Kidney capillary endothelial cell (primary cell): ENCODE measurements at regions not wholly inside any gene's neighbourhood (a gene's known extent, or its start where the extent isn't known, plus 50 kb on each side); places are given as distances from the start of the nearest gene placed in this dataset.

Experiments
- DNase-seq: peaks from one replicate; pipeline ENCODE4 v3.0.0-alpha.2; 2018; ENCODE audit warnings: low spot score

DNA sequence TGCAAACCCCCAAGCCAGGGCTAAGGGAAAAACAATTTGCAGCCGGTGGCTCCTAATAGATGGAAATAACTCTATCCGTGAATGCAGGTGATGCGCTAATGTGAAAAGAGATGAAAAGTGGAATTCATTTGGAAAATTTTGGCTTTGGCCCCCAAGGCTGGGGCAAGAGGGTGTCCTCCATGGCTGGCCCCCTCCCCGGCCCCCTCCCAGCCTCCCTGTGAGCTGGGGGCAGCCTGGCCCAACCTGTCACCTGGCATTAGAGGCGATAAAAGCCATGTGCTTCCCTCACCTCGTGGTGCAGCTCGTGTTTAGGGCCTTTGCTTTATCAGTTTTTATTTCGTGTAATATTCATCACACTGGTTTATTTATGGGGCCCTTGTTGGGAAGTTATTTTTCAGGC, 267.2 kb downstream of the ENGASE start:
- DNase-seq = no peak

DNA sequence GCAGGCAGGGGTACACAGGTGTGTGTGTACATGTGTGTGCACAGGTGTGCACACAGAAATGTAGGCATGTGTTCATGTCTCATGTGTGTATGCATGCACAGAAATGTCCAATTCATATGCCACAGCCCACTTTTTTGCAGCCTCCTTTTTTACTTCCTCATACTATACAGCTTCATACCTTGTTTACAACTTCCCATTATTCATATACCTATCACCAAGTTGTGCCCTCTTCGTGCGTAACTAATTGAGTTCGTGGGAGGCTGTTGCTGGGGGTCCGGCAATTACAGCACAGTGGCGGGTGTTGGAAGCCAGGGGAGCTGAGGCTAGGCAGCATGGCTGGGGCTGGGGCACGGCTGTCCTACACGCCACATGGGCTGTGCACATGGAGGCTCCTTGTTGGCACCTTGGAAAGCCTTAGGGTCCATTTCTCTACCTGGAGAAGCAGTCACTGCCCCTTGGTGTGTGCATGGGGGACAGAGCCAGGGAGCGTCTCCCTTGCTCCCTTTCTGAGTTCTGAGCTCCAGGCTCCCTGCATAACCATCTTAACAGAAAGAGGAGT, 266.7 kb downstream of the ENGASE start:
- no peak for DNase-seq

DNA sequence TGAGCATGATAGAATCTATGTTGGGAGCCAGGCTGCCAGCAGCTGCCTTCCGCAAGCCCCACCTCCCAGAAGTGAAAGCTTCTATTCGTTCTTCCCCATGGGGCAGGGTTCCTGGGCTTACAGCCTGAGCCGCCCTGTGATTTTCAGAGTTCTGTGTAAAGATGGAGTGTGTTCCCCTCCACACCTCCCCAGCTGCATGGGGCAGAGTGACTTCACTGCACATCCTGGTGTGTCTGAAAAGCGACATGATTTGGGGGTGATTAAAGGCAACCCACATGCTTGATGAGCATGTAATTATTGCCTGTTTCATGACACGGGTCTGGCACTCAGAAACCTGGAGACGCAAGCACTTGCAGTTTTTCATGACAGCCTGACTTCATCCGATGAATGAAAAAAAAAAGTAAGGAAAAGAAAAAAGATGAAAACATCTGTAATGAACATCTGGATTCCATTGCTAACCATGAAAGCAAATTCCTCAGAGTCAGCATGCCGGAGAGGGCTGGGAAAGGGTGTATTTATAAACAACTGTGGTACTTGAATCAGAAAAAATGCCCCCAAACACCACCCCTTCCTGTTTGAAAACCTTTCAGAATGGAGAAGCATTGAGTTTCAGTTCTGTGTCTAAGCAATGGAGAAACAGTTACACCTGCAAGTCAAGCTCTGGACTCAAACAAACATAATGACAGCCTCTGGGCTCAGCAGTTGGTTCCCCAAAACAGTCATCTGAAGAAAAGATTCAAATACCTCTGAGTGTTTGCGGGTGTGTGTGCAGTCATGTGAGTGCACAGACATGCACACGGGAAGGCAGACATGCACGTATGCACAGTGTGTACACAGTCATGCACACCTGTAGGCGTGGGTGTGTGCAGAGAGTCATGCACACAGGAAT, 266.0 kb downstream of the ENGASE start:
- no peak for DNase-seq

DNA sequence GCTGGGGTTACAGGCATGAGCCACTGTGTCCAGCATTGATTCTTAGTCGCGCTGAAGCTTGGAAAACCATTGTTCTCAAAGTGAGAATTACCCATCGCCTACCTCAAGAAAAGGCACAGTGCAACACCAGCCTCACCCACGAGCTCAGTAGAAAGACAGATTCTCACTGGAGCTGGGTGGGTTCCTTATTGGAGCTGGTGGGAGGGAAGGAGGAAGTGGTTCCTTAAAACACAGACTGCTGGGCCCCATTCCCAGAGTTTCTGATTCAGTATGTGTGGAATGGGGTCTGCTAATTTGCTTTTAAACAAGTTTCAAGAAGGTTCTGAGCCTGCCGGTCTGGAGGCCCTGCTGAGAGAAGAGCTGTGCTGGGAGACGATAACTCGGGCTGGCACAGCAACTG, 264.7 kb downstream of the ENGASE start:
- no peak for DNase-seq

DNA sequence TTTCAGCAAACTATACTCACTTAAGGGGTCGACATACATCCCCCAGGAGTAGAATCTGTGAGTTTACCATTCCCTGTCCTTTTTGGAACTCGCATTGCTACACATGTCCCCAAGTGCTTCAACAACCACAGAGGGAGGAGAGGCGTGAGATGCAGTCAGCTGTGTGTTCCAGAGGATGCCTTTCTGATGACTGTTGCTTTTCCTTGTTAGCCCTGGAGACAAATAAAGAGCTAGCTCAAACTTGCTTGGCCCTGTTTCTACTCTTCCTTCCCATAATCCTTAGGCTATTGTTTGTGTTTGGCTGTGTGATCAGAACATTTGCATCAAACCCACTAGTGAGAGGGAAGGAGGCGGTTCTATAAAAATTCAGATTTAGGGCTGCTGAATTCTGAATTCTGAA, 264.0 kb downstream of the ENGASE start:
- no peak for DNase-seq

DNA sequence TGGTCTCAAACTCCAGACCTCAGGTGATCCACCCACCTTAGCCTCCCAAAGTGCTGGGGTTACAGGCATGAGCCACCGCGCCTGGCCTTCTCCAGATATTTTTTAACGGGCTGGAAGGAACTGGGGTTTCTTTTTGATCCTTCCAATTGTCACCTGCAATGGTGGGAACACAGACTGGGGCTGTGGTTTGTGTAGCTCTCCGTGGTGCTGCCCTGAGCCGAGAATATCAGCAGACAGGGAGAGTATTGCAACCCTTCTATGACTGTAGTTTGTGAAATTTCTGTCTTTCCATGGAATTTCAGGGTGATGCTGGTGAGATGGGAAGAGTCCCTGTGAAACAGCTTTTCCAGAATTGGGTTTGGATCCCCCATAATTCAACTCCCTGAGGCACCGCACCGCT, 263.5 kb downstream of the ENGASE start:
- DNase-seq = no peak

DNA sequence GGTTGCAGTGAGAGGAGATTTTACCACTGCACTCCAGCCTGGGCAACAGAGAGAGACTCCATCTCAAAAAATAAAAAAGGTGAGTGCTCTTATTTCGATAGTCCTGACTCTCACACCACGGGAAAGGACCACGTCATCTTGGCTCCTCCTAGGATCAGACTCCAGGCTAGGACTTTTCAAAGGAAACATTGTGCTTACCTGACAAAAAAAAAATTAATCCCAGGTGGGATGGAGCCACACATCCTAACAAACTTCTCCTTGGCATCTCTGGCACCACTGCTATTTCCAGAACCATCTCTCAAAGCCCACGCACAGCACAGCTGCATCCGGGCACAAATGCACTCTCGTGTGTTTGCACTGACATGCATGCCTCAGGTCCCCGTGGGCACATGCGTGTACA, 262.4 kb downstream of the ENGASE start:
- no peak for DNase-seq

DNA sequence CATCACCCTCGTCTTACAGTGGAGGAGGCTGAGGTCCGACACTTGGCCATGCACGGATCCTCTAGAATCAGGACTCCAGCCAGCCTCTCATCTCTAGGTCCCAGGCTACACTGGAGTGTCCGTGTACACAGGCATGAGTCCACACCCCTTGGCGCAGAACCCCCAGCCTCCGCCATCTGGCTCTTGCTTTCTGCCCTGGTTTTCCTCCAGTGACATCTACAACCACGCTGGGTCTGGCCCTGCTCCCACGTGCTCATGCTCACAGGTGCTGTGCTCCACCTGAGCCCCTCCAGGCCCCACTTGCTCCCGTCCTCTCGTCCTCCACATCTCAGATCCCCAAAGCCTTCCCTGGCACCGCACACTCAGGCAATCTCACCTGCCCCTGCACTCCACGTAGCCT, 260.8 kb downstream of the ENGASE start:
- DNase-seq = no peak

DNA sequence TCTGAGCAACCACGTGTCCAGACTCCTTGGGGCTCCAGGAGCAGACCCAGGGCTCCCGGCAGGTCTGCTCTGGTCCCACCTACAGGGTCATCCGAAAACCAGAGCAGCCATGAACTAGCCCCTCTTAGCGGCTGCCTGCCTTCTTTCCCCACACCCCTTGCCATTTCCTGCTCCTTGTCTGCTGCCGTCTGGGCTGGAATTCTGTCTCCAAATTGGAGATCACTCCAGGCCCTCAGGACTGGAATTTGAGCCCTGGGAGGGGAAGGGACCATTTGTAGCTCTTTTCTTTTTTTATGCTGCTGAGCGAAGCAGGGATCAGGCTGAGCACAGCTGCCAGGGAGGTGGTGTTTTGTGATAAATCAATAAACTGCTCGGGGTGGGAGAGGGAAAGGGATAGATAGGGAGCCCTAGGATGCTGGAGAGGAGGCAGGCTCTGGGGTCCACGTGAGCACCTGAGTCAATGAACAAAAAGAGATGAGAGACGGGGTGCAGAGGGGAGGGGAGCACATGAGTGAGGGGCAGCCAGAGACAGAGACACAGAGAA, 257.5 kb downstream of the ENGASE start:
- DNase-seq = no peak

DNA sequence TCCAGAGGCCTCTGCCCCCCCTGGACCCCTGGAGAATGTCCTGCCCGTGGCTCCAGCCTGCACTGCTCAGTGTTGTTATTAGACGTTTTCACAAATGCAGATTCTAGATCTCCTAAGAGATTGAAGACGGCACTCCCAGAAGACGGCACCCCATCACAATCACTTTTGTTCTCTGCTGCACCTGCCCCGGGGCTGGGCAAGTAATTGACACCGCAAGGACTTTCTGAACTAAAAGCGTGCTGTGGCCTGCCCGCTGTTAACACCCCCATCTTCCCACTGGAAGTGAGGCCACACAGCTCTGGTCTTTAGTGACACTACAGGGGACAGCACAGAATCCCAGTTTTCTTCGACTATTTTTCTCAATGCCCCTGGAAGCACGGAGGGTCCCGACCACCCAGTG, 256.9 kb downstream of the ENGASE start:
- no peak for DNase-seq

DNA sequence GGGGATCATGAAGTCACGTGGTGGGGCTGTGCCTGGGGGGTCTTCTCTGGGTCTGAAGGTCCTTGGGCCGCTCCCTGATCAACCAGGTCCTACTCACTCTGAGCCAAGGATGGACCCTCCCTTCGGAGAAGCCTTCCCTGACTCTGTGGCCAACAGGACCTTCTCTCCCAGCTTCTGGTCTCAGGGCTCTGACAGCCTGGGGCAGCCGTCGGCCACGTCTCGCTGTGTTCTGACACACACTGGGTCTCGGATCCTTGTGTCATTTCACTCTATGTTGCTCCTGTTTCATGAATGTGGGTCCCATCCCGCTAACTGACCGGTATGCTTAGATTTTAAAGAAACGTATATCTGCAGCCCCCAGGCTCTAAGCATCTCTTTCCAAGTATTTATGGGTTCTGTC, 256.1 kb downstream of the ENGASE start:
- no peak for DNase-seq

DNA sequence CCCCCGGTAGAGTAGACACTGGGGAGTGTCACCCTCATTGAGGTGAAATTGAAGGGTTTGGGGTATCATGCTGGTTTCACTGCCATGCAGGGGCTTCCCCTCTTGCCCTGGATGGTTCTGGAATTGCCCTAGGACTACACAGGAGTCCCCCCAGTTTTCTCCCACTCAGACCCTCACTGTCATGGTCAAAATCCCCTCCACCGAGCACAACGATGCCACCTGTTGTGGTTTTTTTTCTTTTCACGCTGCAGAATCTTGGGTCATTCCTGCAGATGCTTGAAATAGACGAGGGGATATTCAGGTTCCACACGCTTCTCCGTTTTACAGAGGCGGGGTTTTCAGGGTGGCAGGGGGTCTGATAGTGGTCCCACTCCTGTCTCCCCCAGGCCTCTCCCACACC, 255.6 kb downstream of the ENGASE start:
- no peak for DNase-seq

DNA sequence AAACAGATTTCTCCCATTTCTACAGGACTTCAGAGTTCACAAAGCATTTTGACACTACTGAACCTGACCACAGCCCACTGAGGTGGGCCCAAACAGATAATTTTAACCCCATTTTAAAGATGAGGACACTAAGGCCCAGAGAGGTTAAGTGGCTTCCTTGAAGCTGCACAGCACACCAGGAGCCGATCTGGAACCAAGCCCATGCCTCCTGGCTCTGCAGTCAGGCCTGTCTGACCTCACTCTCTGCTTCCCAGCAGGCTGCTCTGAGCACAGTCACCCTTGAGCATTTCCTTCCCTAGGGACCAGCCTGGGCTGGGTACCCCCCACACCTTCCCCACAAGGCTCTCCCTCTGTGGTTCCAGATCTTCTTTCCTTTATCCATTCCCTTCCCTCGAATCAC, 252.2 kb downstream of the ENGASE start:
- DNase-seq = no peak

DNA sequence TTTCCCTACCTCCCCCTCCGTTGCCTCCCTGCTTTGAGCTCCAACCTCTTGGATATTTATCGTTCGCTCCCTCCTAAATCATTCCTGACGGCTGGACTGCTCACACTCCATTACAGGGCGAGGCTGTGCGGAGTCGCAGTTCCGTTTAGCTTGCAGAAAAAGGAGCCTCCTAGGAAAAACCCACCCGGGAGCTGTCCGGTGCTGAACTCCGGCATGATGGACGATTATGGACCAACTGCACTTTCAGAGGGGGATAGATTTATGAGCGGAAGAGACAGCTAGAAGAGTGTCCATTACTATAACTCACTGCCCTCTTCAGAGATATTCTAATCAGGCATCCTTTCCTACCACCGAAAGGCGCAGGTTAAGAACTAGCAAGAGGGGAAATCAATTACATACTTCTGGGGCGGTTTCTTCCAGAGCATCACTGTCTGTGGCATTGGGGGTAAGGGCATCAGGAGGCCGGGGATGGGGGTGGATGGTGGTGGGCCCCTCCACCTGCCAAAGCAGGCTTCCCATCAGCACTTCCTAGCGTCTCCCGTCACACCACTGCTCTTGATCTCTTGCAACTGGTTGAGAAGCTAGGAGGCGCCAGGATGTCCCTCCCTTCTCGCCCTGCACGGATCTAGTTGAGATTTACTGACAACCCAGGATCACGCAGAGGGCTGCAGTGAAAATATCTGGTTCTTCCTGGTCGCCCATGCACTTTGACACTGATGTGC, 251.2 kb downstream of the ENGASE start:
- DNase-seq = no peak

DNA sequence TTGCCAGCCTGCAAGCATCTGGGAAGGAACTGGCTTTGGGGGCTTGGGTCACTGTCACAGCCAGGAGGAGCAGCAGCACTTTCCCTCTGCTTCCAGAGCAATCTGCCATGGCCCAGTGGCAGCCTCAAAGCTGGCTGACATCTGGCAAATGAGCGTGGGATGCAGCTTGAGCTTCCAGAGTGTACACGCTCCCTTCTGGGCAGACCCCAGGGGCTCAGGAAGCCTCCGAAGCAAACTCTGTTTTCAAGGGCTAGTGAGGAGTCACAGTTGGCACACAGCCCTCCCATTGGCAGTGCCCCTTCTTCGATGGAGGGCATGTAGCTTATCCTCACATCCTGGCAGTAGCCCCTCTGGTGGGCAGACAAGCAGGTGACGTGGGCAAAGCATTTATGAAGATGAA, 249.6 kb downstream of the ENGASE start:
- DNase-seq = no peak

DNA sequence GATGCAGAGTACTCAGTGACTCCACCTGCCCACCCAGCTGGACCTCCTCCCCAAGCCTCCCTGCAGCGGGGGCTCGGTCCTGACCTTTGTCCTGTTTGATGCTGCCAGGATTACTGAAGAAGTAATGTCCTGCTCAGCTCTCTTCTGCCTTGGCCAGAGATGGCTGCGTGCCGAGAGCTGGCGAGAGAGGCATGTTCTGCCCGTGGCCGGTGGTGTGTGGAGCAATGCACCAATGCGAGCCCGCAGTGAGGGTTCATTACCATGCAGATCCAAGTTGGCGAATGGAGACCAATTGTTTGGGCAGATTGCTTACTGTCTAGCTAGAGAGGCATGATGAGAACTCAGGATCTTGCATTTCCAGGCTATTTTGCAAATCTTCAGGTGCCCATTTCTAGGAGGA, 248.9 kb downstream of the ENGASE start:
- no peak for DNase-seq

DNA sequence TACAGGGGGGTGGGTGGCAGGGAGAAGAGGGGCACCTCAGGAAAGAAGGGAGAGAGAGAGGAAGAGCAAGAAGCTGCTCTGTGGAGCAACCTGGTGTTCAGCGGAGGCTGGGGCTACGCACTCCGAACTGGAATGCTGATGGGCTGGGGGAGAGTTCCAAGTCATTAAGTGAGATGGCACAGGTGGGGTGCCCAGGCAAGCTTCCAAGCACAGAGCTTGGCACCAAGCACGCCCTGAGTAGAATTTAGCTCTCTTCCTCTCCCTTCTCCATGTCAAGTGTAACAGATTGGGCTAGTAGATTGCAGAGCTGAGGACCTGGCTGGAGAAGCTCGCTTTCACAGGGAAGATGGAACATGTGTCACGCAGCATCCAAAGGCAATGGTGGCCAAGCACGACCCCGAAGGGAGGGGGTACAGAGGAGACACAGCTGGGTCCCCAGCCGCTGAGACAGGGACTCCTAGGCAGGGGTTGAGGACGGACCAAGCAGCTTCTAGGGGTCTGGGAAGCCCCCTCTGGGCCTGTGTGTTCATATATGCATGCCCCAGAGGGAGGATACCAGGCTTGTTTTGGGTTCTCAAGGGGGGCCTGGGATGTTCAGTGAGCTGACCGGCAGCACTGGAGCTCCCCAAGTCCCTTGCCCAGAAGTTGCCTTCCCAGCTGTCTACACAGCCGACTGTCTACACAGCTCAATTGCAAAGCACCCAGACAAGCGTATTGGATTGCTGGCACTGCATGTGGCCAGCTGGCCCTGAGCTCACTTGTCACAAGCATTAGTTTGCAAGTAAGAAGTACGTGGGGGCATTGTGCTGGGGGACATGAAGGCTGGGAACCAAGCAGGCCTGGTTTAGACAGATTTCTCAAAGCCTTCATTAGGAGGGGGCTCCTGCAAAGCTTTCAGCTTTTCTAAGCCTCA, 247.8 kb downstream of the ENGASE start:
- DNase-seq = no peak

DNA sequence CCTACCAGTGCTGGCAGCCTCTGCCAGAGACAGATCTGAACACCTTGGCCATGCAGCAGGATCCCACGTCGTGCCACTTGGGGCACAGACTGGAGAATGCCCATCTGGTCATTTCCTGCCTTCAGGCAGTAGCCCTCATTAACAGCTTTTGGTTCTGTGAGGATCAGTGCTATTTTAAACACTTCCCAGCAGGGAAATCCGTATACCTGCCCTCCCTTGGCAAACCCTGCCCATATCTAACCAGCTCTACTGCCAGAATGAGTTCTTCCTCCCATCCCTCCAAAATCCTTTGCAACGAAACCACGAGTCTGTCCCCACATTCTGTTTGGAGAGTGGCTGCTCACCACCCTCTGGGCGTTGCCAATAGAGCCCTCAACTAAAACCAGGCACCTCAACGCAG, 245.7 kb downstream of the ENGASE start:
- DNase-seq = no peak

DNA sequence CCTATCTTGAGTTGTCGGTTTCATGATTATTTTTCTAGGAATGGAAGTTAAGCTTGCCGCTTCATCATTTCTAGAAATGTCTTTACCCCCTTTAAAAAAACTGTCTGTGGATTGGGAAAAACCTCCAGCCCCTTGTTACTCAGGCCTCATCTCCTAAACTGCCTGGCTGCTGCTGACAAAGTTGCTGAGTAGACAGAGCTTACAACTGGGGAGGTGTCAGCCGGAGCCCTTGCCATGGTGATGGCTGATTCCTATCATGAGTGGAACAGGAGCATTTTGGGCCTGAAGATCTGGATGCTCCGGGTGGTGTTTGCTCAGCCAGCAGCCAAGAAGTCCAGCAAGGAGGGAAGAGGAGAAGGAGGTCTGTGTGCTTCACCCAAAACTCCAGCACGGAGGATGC, 243.3 kb downstream of the ENGASE start:
- DNase-seq = no peak

DNA sequence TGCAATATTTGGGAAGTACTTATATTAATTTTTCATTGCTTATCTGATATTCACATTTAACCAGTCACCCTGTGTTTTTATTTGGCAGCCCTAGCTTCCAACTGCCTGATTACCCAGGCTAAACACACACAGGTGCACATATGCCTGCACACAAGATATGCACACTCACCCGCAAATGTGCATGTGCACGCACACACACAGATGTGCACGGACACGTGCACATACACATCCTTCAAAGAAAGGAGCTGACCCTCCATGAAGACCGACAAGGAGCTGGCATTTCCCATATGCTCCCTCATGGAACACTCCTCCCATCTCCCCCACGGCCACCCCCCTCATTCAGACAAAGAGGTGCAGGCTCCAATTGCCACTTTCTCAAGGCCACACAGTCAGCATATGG, 242.2 kb downstream of the ENGASE start:
- no peak for DNase-seq

DNA sequence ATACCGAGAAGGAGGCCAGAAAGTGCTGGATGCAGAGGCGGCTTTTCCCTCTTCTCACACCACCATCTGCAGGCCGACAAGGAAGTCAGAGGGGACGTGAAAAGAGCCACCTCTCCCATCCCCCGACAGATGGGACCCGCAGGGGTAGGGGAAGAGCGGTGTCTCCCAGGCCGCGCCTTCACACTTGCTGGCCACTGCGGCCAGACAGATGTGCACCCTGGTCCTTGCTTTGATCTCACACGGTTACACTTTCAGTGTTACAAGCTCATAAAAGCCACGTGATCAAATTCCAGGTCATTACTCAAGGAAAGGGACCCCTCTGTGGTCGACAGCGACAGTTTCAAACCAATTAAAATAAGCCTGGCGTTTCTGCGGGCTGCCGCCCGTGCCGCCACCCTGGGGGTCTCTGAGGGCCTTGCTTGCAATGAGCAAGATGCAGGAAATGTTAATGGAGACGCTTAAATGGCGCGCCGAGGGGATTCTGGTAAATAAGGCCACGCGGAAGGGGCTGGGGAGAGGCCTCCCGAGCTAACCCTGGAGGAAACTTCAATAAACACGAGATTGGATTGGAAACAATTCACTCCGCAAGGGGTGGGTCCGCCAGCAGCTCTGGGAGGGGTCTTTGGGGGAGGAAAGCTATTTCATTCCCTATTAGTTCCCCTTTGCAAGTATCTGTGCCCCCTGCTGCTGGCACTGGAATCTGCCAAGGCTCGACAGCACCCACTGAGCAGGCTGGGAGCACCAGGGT, 240.9 kb downstream of the ENGASE start:
- no peak for DNase-seq
